ENCODE measurements at regions not wholly inside any gene's neighbourhood (a gene's known extent, or its start where the extent isn't known, plus 50 kb on each side); places are given as distances from the start of the nearest gene placed in this dataset.
A peak's percentile ranks its signal among the peaks of the same experiment; 100 is the strongest.

DNA sequence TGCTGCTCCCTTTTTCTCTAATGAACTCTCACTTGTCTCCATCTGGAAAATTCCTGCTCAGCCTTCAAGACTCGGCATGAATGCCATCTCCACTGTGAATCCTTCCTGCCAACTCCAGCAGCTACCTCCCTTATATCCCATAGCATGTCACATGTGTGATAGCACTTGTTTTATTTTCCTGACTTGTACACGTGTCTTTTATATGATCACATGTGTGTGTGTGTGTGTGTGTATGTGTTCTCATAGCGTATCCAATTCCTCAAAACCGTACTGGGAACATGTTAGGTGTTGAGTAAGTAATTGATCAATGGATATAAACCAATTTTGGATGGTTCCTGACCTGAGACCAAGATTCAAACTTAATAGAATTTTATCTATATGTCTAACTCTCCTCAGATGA is 1107.7 kb downstream of the GALC start:
- intact Hi-C loops (cut with micrococcal nuclease; ENCODE audit: unreplicated experiment), result no loop called here
- CTCF ChIA-PET (ENCODE audit: low intra/inter-chr PET ratio, low total read pairs), result no interaction called here

DNA sequence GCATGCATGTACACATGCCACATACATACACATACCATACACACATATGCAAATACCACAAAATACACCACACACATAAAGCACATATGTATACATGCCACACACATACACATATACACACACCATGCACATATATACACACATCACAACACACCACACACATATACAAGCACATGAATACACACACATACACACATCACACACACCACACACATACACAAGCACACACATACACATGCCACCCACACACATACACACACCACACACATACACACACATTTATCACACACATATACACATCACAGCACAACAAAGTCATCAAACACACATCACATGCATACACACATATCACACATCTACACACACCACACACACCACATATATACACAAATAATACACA is 1108.5 kb downstream of the GALC start:
- H3K4me2 ChIP-seq (ENCODE audit: low read depth, low read length), result no peak overlapping the region
- no peak overlapping the region for H2AFZ ChIP-seq (ENCODE audit: low read length)
- in situ Hi-C loops (cut with HindIII; ENCODE audit: extremely low pct_ligation_motif_present, low pct_unique_long_range_greater_than_20kb) (no loop called here), intact Hi-C loops (cut with micrococcal nuclease; ENCODE audit: unreplicated experiment) (no loop called here)
- FAIRE-seq, result no peak
- TF ChIP-seq RAD51 (IDR thresholded peaks at IDR 0.05; ENCODE audit: borderline replicate concordance), result 0 out of 2 replicates have a peak, but pooled peaks have one; percentile 10
- peak; percentile 49; the same call in 1 of the 2 replicates for TF ChIP-seq FOXP1 (IDR thresholded peaks at IDR 0.05)
- no peak for TF ChIP-seq FOXP1 (CRISPR knock-in tag; IDR thresholded peaks at IDR 0.05)
- TF ChIP-seq ZNF446 (CRISPR knock-in tag; IDR thresholded peaks at IDR 0.05), result no peak
- TF ChIP-seq, protein P1, sequence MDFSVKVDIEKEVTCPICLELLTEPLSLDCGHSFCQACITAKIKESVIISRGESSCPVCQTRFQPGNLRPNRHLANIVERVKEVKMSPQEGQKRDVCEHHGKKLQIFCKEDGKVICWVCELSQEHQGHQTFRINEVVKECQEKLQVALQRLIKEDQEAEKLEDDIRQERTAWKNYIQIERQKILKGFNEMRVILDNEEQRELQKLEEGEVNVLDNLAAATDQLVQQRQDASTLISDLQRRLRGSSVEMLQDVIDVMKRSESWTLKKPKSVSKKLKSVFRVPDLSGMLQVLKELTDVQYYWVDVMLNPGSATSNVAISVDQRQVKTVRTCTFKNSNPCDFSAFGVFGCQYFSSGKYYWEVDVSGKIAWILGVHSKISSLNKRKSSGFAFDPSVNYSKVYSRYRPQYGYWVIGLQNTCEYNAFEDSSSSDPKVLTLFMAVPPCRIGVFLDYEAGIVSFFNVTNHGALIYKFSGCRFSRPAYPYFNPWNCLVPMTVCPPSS (IDR thresholded peaks at IDR 0.05), result peak; percentile 62; the same call in 1 of the 2 replicates
- TF ChIP-seq KDM3A (CRISPR knock-in tag; IDR thresholded peaks at IDR 0.05; ENCODE audit: low read depth), result no peak
- H3K27ac ChIP-seq (ENCODE audit: extremely low read length, insufficient read depth, low read length), result no peak overlapping the region
- no peaks in the 10 kb centered on the region for H3K9me3 ChIP-seq (ENCODE audit: low read length)
- ATAC-seq, result no peak
- peaks cover 9% of the 10 kb centered on the region for H3K4me1 ChIP-seq (ENCODE audit: insufficient read depth, low read length)
- H3K4me3 ChIP-seq (replicated peaks in 1 of 3; ENCODE audit: insufficient read depth in 1 of 3, low read depth in 2 of 3, low read length in 3 of 3), result no peak overlapping the region
- ChIA-PET CTCF (ENCODE audit: low intra/inter-chr PET ratio, low total read pairs) (no interaction called here), POLR2A (no interaction called here)
- no peaks in the 10 kb centered on the region for H3K27me3 ChIP-seq (ENCODE audit: control insufficient read depth in 1 of 2, insufficient read depth in 2 of 2, low read length in 2 of 2)
- no peaks in the 10 kb centered on the region for H3K36me3 ChIP-seq (replicated peaks in 1 of 2; ENCODE audit: control insufficient read depth in 1 of 2, insufficient read depth in 2 of 2, low read length in 2 of 2)
- no peak overlapping the region for H3K9ac ChIP-seq (ENCODE audit: insufficient read depth, low read depth, low read length)
- no peak for DNase-seq (ENCODE audit: low spot score)
- BruUV-seq (replicated peaks), result no TSS peak
- no peaks in the 10 kb centered on the region for H4K20me1 ChIP-seq (ENCODE audit: insufficient read depth, low read length)
- H3K79me2 ChIP-seq (ENCODE audit: insufficient read depth, low read length), result no peaks in the 10 kb centered on the region

More for the DNA sequence above, 1107.7 kb downstream of the GALC start:
- no peak overlapping the region for H3K4me3 ChIP-seq (replicated peaks in 1 of 3; ENCODE audit: insufficient read depth in 1 of 3, low read depth in 2 of 3, low read length in 3 of 3)
- no peak overlapping the region for H2AFZ ChIP-seq (ENCODE audit: low read length)
- no peak overlapping the region for H3K27ac ChIP-seq (ENCODE audit: extremely low read length, insufficient read depth, low read length)
- no peak overlapping the region for H3K4me2 ChIP-seq (ENCODE audit: low read depth, low read length)
- BruUV-seq (replicated peaks), result no TSS peak
- TF ChIP-seq, protein P2, sequence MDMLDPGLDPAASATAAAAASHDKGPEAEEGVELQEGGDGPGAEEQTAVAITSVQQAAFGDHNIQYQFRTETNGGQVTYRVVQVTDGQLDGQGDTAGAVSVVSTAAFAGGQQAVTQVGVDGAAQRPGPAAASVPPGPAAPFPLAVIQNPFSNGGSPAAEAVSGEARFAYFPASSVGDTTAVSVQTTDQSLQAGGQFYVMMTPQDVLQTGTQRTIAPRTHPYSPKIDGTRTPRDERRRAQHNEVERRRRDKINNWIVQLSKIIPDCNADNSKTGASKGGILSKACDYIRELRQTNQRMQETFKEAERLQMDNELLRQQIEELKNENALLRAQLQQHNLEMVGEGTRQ (IDR thresholded peaks at IDR 0.05; ENCODE audit: low read depth, low read length), result no peak
- TF ChIP-seq, protein P2 (CRISPR knock-in tag; IDR thresholded peaks at IDR 0.05; ENCODE audit: borderline replicate concordance), result no peak
- TF ChIP-seq, protein P3, sequence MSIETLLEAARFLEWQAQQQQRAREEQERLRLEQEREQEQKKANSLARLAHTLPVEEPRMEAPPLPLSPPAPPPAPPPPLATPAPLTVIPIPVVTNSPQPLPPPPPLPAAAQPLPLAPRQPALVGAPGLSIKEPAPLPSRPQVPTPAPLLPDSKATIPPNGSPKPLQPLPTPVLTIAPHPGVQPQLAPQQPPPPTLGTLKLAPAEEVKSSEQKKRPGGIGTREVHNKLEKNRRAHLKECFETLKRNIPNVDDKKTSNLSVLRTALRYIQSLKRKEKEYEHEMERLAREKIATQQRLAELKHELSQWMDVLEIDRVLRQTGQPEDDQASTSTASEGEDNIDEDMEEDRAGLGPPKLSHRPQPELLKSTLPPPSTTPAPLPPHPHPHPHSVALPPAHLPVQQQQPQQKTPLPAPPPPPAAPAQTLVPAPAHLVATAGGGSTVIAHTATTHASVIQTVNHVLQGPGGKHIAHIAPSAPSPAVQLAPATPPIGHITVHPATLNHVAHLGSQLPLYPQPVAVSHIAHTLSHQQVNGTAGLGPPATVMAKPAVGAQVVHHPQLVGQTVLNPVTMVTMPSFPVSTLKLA (IDR thresholded peaks at IDR 0.05), result peak; percentile 98
- no peak for TF ChIP-seq ZNF766 (CRISPR knock-in tag; IDR thresholded peaks at IDR 0.05; ENCODE audit: borderline replicate concordance)
- no peaks in the 10 kb centered on the region for H4K20me1 ChIP-seq (ENCODE audit: insufficient read depth, low read length)
- peaks cover 9% of the 10 kb centered on the region for H3K4me1 ChIP-seq (ENCODE audit: insufficient read depth, low read length)
- WGBS (ENCODE audit: low lambda C conversion rate), result 14% methylated on average over 4 of the region's 4 CpGs
- DNase-seq (ENCODE audit: low spot score) (no peak), ATAC-seq (no peak), FAIRE-seq (no peak)
- H3K36me3 ChIP-seq (replicated peaks in 1 of 2; ENCODE audit: control insufficient read depth in 1 of 2, insufficient read depth in 2 of 2, low read length in 2 of 2), result no peaks in the 10 kb centered on the region
- H3K27me3 ChIP-seq (ENCODE audit: control insufficient read depth in 1 of 2, insufficient read depth in 2 of 2, low read length in 2 of 2), result no peaks in the 10 kb centered on the region
- H3K9ac ChIP-seq (ENCODE audit: insufficient read depth, low read depth, low read length), result no peak overlapping the region
- in situ Hi-C loops (cut with HindIII; ENCODE audit: extremely low pct_ligation_motif_present, low pct_unique_long_range_greater_than_20kb), result no loop called here
- no peaks in the 10 kb centered on the region for H3K9me3 ChIP-seq (ENCODE audit: low read length)
- H3K79me2 ChIP-seq (ENCODE audit: insufficient read depth, low read length), result no peaks in the 10 kb centered on the region
- POLR2A ChIA-PET, result no interaction called here
